ENCODE measurements at regions not wholly inside any gene's neighbourhood (a gene's known extent, or its start where the extent isn't known, plus 50 kb on each side); places are given as distances from the start of the nearest gene placed in this dataset.

- TF ChIP-seq CTCF (IDR thresholded peaks at IDR 0.05 in 4 of 5, conservative IDR thresholded peaks at IDR 0.05 in 1 of 5) (no peak), POLR2A (IDR thresholded peaks at IDR 0.05) (no peak)
These were observed 121.0 kb upstream of the TWIST2 start for GRCh38 chr2:238726670-238727584.
